GM18520 (cell line): ENCODE measurements at regions not wholly inside any gene's neighbourhood (a gene's known extent, or its start where the extent isn't known, plus 50 kb on each side); places are given as distances from the start of the nearest gene placed in this dataset.

Source experiments
- ATAC-seq: cut with Tn5 transposase; IDR thresholded peaks from one replicate; pipeline ENCODE4 v1.9.1; 2021; ENCODE audit not compliant: unreplicated experiment

GRCh38 chr16:26281381-26282110, 589.8 kb downstream of the HS3ST4 start:
- no peak for ATAC-seq

- no peak for ATAC-seq
These were observed 604.0 kb downstream of the HS3ST4 start for GRCh38 chr16:26295625-26296304.

- no peak for ATAC-seq
These were observed 609.8 kb downstream of the HS3ST4 start for GRCh38 chr16:26301516-26301915.

GRCh38 chr16:26316683-26317464, 625.1 kb downstream of the HS3ST4 start:
- no peak for ATAC-seq

DNA sequence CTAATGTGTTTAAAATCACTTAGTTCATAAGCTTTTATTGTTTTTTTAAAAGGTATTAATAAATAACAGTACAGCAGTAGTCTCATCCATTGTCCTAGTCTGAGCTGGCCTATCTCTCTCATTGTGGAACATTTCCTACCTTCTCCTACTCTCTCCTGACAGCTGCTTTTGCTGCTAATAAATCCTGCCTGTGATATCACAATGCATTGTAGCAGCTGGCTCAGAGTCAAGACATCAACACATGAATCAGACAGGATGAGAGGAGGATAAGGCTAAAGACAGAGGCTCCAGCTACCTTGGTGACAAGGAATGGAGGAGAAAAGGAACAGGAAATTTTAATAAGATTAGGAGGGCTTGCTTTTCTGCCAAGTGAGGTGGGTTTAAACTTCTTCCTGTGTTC, 626.1 kb downstream of the HS3ST4 start:
- ATAC-seq: no peak

DNA sequence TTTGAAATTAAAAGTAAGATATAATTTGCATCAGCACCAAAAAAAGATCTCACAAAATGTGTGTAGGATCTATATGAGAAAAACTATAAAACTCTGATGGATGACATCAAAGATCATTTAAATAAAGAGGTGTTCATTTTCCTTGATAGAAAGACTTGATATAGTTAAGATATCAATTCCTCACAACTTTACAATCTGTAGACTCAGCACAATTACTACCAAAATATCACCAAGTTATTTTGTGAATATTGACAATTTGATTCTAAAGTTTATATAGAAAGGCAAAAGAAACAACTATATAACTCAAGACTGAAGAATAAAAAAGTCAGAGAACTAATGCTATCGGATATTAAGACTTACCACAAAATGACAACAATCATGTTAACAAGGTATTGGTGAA, 638.9 kb downstream of the HS3ST4 start:
- no peak for ATAC-seq

DNA sequence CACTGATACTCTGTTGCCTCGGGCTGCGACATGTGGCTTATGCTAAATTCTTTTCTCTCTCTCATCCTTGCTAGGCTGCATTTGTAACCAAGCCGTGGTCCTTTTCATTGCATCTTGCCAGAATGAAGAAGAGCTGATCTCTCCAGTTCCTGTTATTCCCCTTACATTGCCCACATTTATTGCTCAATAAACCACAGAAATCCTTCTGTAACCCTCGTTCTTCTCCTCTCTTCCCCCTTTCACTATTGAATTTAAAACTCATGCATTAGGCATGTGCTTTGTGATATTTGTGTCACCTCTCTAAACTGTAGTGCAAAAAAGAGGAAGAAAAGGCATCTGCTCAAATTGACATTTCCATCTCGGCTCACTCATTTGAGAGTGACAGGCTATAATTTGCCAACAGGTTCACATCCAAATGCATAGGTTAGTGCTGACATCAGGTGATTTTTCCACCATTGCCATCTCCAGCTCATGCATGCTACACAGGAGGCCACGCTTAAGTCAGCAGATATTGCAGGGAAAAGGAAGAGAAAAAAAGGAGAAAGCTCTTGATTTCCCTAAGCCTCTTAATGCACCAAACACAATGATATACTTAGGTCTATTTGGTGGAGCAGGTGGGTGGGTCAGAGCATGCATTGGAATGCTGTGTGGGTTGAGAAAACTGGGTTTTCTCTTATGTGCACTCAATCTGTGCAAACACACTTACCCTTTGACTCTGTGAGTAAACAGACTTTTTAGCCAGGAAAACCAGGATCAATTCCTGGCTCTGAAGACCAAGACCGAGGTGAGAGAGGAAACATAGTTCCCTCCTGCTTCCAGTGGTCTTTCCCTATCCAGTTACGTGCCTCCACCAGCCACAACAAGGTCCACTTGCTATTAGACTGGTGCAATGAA, 642.7 kb downstream of the HS3ST4 start:
- ATAC-seq: no peak

DNA sequence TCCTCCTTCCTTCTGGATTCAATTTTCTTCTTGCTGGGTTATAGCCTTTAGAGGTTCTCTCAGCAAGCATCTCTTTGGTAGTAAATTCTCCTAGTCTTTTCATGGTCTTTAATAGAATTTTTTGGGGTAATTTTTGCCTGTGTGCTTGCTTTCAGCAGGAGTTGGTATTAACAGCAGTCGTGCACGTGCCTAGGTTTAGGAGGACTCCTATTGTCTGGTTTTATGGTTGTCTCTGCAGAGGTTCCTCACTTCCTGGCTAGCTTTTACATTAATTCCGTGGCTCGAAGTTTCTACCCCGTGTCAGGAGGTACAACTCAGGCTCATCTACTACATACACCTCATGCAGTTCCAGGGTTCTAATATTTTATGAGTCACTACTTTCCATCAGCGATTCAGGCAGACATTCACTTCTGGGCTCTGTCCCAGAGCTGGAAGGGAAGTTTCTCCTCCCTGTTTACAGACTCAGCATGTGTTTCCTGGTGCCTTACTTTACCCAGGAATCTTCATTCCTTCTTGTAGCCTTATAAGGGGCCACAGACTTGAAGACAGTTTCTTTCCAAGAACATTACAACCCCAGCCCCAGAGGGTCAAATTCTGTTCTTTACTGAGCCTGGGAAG, 643.6 kb downstream of the HS3ST4 start:
- no peak for ATAC-seq

GRCh38 chr16:26342621-26343020, 650.9 kb downstream of the HS3ST4 start:
- no peak for ATAC-seq

- ATAC-seq: no peak
These were observed 652.5 kb downstream of the HS3ST4 start for GRCh38 chr16:26344240-26344776.

GRCh38 chr16:26344976-26345375, 653.2 kb downstream of the HS3ST4 start:
- ATAC-seq: no peak

DNA sequence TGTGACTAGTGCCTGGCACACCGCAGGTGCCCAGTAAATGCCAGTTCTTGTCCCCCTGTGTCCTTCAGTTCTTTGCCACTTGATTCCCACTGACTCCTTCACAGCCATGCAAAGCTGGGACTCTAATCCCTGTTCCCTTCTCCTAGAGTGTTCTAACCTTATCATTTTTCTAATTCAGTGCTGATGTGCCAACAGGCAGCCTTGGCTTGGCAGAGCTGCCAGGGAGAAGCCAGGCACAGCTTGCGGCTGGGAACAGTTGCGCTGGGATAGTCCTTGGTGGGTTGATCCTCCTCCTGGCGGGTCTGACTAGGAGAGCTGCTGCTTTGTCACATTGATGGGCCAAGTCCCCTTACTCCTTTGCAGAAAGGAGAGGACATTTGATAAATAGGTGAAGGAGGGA, 654.2 kb downstream of the HS3ST4 start:
- ATAC-seq: no peak

DNA sequence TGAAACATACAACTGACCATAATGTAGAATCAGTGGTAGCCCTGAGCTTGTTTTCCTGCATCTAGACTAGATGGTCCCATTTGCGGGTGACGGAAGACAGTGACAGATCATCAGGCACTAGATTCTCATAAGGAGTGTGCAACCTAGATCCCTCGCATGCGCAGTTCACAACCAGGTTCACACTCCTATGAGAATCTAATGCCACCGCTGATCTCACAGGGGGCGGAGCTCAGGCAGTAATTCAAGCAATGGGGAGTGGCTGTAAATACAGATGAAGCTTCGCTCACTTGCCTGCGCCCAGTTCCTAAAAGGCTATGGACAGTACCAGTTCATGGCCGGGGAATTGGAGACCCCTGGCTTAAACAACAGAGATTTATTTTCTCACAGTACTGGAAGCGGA, 656.3 kb downstream of the HS3ST4 start:
- ATAC-seq: no peak

DNA sequence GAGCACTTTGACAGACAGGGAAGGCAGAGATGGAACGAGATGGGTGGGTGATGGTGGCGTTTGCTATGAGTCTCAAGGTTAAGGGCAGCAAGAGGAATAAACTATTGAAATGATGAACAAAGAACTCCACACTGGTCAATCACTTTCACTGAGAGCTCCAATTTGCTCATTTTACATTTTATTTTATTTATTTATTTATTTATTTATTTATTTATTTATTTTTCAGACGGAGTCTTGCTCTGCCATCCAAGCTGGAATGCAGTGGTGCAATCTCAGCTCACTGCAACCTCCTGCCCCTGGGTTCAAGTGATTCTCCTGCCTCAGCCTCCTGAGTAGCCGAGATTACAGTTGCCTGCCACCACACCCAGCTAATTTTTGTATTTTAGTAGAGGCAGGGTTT, 669.1 kb downstream of the HS3ST4 start:
- ATAC-seq: no peak

DNA sequence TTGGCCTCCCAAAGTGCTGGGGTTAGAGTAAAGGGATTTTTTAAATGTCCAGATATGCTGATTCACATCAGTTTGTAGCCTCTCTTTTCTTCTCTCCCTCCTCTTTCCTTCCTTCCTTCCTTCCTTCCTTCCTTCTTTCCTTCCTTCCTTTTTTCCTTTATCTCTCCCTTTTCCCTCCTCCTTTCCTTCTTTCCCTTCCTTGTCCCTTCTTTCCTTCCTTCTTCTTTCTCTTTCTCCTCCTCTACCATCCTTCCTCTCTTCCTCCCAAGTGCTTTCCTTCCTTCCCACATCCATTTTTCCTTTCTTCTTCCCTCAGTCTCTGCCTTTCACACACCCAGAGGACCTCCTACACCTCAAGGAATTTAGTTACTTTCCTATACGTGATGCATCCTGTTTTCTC, 671.8 kb downstream of the HS3ST4 start:
- ATAC-seq: no peak

- no peak for ATAC-seq
These were observed 673.6 kb downstream of the HS3ST4 start for GRCh38 chr16:26365161-26365940.

- no peak for ATAC-seq
These were observed 679.6 kb downstream of the HS3ST4 start for GRCh38 chr16:26371349-26371869.

GRCh38 chr16:26374279-26374925, 682.6 kb downstream of the HS3ST4 start:
- ATAC-seq: no peak

DNA sequence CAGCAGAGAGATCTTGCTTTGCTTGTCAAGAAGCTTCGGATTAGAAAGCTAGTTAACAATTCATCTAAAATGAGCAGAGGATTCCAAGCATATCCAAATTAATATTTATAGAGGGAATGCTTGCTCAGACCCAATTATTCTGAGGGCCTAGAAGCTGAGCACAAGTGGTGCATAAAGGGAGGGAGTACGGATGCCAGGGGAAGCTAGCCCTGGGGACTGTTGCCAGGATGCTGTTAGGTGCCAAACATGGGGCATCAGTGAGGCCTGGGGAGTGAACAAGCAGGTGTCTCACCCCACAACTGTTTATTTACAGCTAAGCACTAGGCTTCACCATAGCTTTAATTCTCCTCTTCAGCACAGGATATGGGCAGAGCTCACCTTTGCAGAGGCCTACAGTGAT, 684.1 kb upstream of the C16orf82 start:
- ATAC-seq: no peak
